ENCODE measurements at regions not wholly inside any gene's neighbourhood (a gene's known extent, or its start where the extent isn't known, plus 50 kb on each side); places are given as distances from the start of the nearest gene placed in this dataset.
"Not testable (repeated sequence)": the region's sequence is repeated elsewhere in the genome, so short reads cannot be mapped to it uniquely, and the experiment has no call there.

DNA sequence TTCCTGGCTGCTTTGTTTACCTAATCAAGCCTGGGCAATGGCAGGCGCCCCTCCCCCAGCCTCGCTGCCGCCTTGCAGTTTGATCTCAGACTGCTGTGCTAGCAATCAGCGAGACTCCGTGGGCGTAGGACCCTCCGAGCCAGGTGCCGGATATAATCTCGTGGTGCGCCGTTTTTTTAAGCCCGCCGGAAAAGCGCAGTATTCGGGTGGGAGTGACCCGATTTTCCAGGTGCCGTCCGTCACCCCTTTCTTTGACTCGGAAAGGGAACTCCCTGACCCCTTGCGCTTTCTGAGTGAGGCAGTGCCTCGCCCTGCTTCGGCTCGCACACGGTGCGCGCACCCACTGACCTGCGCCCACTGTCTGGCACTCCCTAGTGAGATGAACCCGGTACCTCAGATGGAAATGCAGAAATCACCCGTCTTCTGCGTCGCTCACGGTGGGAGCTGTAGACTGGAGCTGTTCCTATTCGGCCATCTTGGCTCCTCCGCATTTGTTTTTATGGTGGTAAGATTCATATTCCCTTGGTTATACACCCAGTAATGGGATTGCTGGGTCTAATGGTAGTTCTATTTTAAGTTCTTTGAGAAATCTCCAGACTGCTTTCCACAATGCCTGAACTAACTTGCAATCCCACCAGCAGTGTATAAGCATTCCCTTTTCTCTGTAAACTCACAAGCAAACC is 652.1 kb upstream of the LRFN5 start:
- H3K4me3 ChIP-seq (ENCODE audit: control insufficient read depth in 1 of 2, extremely low read depth in 1 of 2, low read length in 1 of 2); ATAC-seq (replicated peaks in 1 of 4); H3K4me1 Mint-ChIP-seq; POLR2A ChIA-PET; H3K27ac Mint-ChIP-seq; H3K9me3 ChIP-seq; H3K27me3 ChIP-seq (replicated peaks in 1 of 2; ENCODE audit: control insufficient read depth in 2 of 2, extremely low read depth in 1 of 2, insufficient read depth in 2 of 2, low read length in 1 of 2); DNase-seq; H3K27me3 Mint-ChIP-seq; H3K27ac ChIP-seq (ENCODE audit: low read length); H3K36me3 ChIP-seq (ENCODE audit: control insufficient read depth in 2 of 2, extremely low read depth in 1 of 2, insufficient read depth in 1 of 2, low read length in 1 of 2); CTCF ChIA-PET; H3K4me3 Mint-ChIP-seq; H3K36me3 Mint-ChIP-seq; H3K4me1 ChIP-seq (ENCODE audit: control insufficient read depth in 1 of 2, extremely low read depth in 1 of 2, insufficient read depth in 2 of 2, low read length in 2 of 2): not testable (repeated sequence)
- WGBS (ENCODE audit: insufficient coverage): 83% methylated on average over 6 of the region's 34 CpGs
- H3K9me3 Mint-ChIP-seq: peaks cover 0 to 22% (median 0%) of the 10 kb centered on the region in 3 donors

DNA sequence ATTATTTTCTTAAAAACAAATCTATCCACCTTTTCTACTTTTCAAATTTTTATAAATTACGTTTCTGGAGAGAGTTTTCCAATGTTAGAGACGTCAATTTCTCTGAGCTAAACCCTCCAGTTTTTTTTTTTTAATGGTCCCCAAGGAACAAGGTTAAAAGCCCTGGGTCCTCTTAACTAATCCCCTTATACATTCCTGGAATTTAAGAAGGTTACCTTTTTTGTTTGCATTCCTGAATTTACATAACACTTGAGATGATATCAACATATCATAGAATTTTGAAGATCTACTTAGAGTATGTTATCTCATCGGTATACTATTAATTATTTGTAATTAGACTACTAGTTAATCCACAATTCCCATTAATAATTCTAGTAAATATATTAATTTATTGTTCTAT is 662.2 kb upstream of the LRFN5 start:
- POLR2A ChIA-PET: no interaction called here
- CTCF ChIA-PET: no interaction called here
- H3K4me3 Mint-ChIP-seq: no peak overlapping the region
- no peak overlapping the region for H3K27ac Mint-ChIP-seq
- no CpG with 5 or more reads among the region's 3 CpGs for WGBS (ENCODE audit: insufficient coverage)
- DNase-seq (no peak), ATAC-seq (replicated peaks in 1 of 4) (no peak)
- no peak overlapping the region for H3K4me3 ChIP-seq (ENCODE audit: control insufficient read depth in 1 of 2, extremely low read depth in 1 of 2, low read length in 1 of 2)
- H3K27me3 Mint-ChIP-seq: no peaks in the 10 kb centered on the region
- H3K27ac ChIP-seq (ENCODE audit: low read length): no peak overlapping the region
- peaks cover 2 to 18% (median 4%) of the 10 kb centered on the region in 3 donors for H3K9me3 Mint-ChIP-seq
- no peaks in the 10 kb centered on the region for H3K27me3 ChIP-seq (replicated peaks in 1 of 2; ENCODE audit: control insufficient read depth in 2 of 2, extremely low read depth in 1 of 2, insufficient read depth in 2 of 2, low read length in 1 of 2)
- no peaks in the 10 kb centered on the region for H3K36me3 Mint-ChIP-seq
- no peaks in the 10 kb centered on the region for H3K9me3 ChIP-seq
- H3K36me3 ChIP-seq (ENCODE audit: control insufficient read depth in 2 of 2, extremely low read depth in 1 of 2, insufficient read depth in 1 of 2, low read length in 1 of 2): no peaks in the 10 kb centered on the region
- H3K4me1 Mint-ChIP-seq: no peaks in the 10 kb centered on the region
- no peaks in the 10 kb centered on the region for H3K4me1 ChIP-seq (ENCODE audit: control insufficient read depth in 1 of 2, extremely low read depth in 1 of 2, insufficient read depth in 2 of 2, low read length in 2 of 2)

GRCh38 chr14:40936861-40937260 is 669.8 kb upstream of the LRFN5 start:
- Histone ChIP-seq H3K9me3 (no peaks in the 10 kb centered on the region), H3K27me3 (replicated peaks in 1 of 2; ENCODE audit: control insufficient read depth in 2 of 2, extremely low read depth in 1 of 2, insufficient read depth in 2 of 2, low read length in 1 of 2) (no peaks in the 10 kb centered on the region), H3K4me3 (ENCODE audit: control insufficient read depth in 1 of 2, extremely low read depth in 1 of 2, low read length in 1 of 2) (no peak overlapping the region), H3K36me3 (ENCODE audit: control insufficient read depth in 2 of 2, extremely low read depth in 1 of 2, insufficient read depth in 1 of 2, low read length in 1 of 2) (no peaks in the 10 kb centered on the region), H3K4me1 (ENCODE audit: control insufficient read depth in 1 of 2, extremely low read depth in 1 of 2, insufficient read depth in 2 of 2, low read length in 2 of 2) (no peaks in the 10 kb centered on the region), H3K27ac (ENCODE audit: low read length) (no peak overlapping the region)
- H3K27me3 Mint-ChIP-seq: no peaks in the 10 kb centered on the region
- no peak overlapping the region for H3K27ac Mint-ChIP-seq
- WGBS (ENCODE audit: insufficient coverage): no CpG with 5 or more reads among the region's 1 CpG
- peaks cover 0 to 5% (median 4%) of the 10 kb centered on the region in 3 donors for H3K9me3 Mint-ChIP-seq
- no peak overlapping the region for H3K4me3 Mint-ChIP-seq
- no peaks in the 10 kb centered on the region for H3K36me3 Mint-ChIP-seq
- CTCF ChIA-PET: no interaction called here
- POLR2A ChIA-PET: no interaction called here
- DNase-seq (no peak), ATAC-seq (replicated peaks in 1 of 4) (no peak)
- no peaks in the 10 kb centered on the region for H3K4me1 Mint-ChIP-seq

DNA sequence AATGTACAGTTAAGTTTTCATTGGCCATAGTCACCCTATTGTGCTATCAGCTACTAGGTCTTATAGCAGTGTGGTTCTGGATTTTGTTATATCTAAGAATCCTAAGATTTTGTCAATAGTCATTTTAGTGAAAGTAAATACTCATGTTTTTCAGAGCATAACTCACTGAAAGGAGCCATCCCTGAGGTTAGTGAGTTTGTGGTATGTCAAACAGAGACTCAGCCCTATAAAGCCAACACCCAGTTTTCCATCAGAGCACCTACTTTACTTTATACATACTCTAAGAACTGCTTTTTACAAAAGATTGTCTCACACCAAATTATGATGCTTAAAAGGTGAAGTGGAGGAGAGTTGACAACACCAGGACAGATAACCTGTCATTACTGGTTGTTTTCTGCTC is 686.3 kb upstream of the LRFN5 start:
- Mint-ChIP-seq H3K36me3 (no peaks in the 10 kb centered on the region), H3K9me3 (peaks cover 0 to 3% (median 3%) of the 10 kb centered on the region in 3 donors), H3K27me3 (no peaks in the 10 kb centered on the region), H3K4me1 (no peaks in the 10 kb centered on the region), H3K27ac (no peak overlapping the region), H3K4me3 (no peak overlapping the region)
- Histone ChIP-seq H3K27me3 (replicated peaks in 1 of 2; ENCODE audit: control insufficient read depth in 2 of 2, extremely low read depth in 1 of 2, insufficient read depth in 2 of 2, low read length in 1 of 2) (no peaks in the 10 kb centered on the region), H3K36me3 (ENCODE audit: control insufficient read depth in 2 of 2, extremely low read depth in 1 of 2, insufficient read depth in 1 of 2, low read length in 1 of 2) (no peaks in the 10 kb centered on the region), H3K27ac (ENCODE audit: low read length) (no peak overlapping the region), H3K9me3 (no peaks in the 10 kb centered on the region), H3K4me1 (ENCODE audit: control insufficient read depth in 1 of 2, extremely low read depth in 1 of 2, insufficient read depth in 2 of 2, low read length in 2 of 2) (no peaks in the 10 kb centered on the region), H3K4me3 (ENCODE audit: control insufficient read depth in 1 of 2, extremely low read depth in 1 of 2, low read length in 1 of 2) (no peak overlapping the region)
- CTCF ChIA-PET: no interaction called here
- ATAC-seq (replicated peaks in 1 of 4): no peak
- POLR2A ChIA-PET: interaction anchor here in 1 of 2 donors (0.6 kb wide), 1 partner anchor 644 kb away, joined by 9 read pairs; no protein-coding TSS in a partner anchor
- DNase-seq: no peak

- DNase-seq (no peak), ATAC-seq (replicated peaks in 1 of 4) (no peak)
- H3K9me3 Mint-ChIP-seq: no peaks in the 10 kb centered on the region
- no peaks in the 10 kb centered on the region for H3K4me1 ChIP-seq (ENCODE audit: control insufficient read depth in 1 of 2, extremely low read depth in 1 of 2, insufficient read depth in 2 of 2, low read length in 2 of 2)
- H3K27me3 Mint-ChIP-seq: no peaks in the 10 kb centered on the region
- ChIA-PET CTCF (no interaction called here), POLR2A (no interaction called here)
- H3K4me3 Mint-ChIP-seq: no peak overlapping the region
- H3K36me3 Mint-ChIP-seq: no peaks in the 10 kb centered on the region
- H3K4me3 ChIP-seq (ENCODE audit: control insufficient read depth in 1 of 2, extremely low read depth in 1 of 2, low read length in 1 of 2): no peak overlapping the region
- no CpG with 5 or more reads among the region's 4 CpGs for WGBS (ENCODE audit: insufficient coverage)
- no peaks in the 10 kb centered on the region for H3K4me1 Mint-ChIP-seq
- no peak overlapping the region for H3K27ac ChIP-seq (ENCODE audit: low read length)
- H3K27me3 ChIP-seq (replicated peaks in 1 of 2; ENCODE audit: control insufficient read depth in 2 of 2, extremely low read depth in 1 of 2, insufficient read depth in 2 of 2, low read length in 1 of 2): no peaks in the 10 kb centered on the region
- no peak overlapping the region for H3K27ac Mint-ChIP-seq
- H3K36me3 ChIP-seq (ENCODE audit: control insufficient read depth in 2 of 2, extremely low read depth in 1 of 2, insufficient read depth in 1 of 2, low read length in 1 of 2): no peaks in the 10 kb centered on the region
- peaks cover 3% of the 10 kb centered on the region for H3K9me3 ChIP-seq
Measured at GRCh38 chr14:40911141-40911540, 695.5 kb upstream of the LRFN5 start.

DNA sequence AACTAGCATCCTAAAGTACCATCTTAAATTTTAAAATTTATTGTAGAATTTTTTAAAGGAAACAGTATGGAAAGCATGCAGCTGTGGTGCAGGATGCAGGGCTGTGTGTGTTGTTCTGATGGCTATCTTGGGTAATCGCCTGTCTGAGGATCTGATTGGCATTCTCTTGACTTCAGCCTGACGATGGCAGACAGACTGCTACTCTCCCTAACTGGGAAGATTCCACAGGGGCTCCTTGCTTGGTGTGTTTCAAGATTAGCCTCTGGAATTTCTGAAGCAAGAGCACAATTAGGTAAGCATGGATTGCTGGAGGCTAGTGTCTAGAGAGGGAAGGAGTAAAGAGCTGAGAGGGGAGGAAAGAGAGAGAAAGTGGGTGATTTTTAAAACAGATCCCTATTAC is 696.8 kb upstream of the LRFN5 start:
- H3K4me1 Mint-ChIP-seq: no peaks in the 10 kb centered on the region
- no peaks in the 10 kb centered on the region for H3K9me3 Mint-ChIP-seq
- H3K36me3 ChIP-seq (ENCODE audit: control insufficient read depth in 2 of 2, extremely low read depth in 1 of 2, insufficient read depth in 1 of 2, low read length in 1 of 2): no peaks in the 10 kb centered on the region
- H3K9me3 ChIP-seq: peaks cover 3% of the 10 kb centered on the region
- H3K27ac Mint-ChIP-seq: no peak overlapping the region
- H3K27me3 Mint-ChIP-seq: no peaks in the 10 kb centered on the region
- H3K4me1 ChIP-seq (ENCODE audit: control insufficient read depth in 1 of 2, extremely low read depth in 1 of 2, insufficient read depth in 2 of 2, low read length in 2 of 2): no peaks in the 10 kb centered on the region
- no peaks in the 10 kb centered on the region for H3K36me3 Mint-ChIP-seq
- no peak overlapping the region for H3K4me3 Mint-ChIP-seq
- WGBS (ENCODE audit: insufficient coverage): 7% methylated on average over 2 of the region's 2 CpGs
- DNase-seq (no peak), ATAC-seq (replicated peaks in 1 of 4) (no peak)
- no peak overlapping the region for H3K4me3 ChIP-seq (ENCODE audit: control insufficient read depth in 1 of 2, extremely low read depth in 1 of 2, low read length in 1 of 2)
- ChIA-PET POLR2A (no interaction called here), CTCF (no interaction called here)
- H3K27me3 ChIP-seq (replicated peaks in 1 of 2; ENCODE audit: control insufficient read depth in 2 of 2, extremely low read depth in 1 of 2, insufficient read depth in 2 of 2, low read length in 1 of 2): no peaks in the 10 kb centered on the region
- H3K27ac ChIP-seq (ENCODE audit: low read length): no peak overlapping the region

- no peaks in the 10 kb centered on the region for H3K36me3 Mint-ChIP-seq
- H3K27me3 ChIP-seq (replicated peaks in 1 of 2; ENCODE audit: control insufficient read depth in 2 of 2, extremely low read depth in 1 of 2, insufficient read depth in 2 of 2, low read length in 1 of 2): no peaks in the 10 kb centered on the region
- H3K4me3 Mint-ChIP-seq: no peak overlapping the region
- no peak overlapping the region for H3K4me3 ChIP-seq (ENCODE audit: control insufficient read depth in 1 of 2, extremely low read depth in 1 of 2, low read length in 1 of 2)
- CTCF ChIA-PET: no interaction called here
- no peak for ATAC-seq (replicated peaks in 1 of 4)
- H3K36me3 ChIP-seq (ENCODE audit: control insufficient read depth in 2 of 2, extremely low read depth in 1 of 2, insufficient read depth in 1 of 2, low read length in 1 of 2): no peaks in the 10 kb centered on the region
- no peak overlapping the region for H3K27ac ChIP-seq (ENCODE audit: low read length)
- H3K27me3 Mint-ChIP-seq: no peaks in the 10 kb centered on the region
- no peak overlapping the region for H3K27ac Mint-ChIP-seq
- no peaks in the 10 kb centered on the region for H3K4me1 Mint-ChIP-seq
- POLR2A ChIA-PET: no interaction called here
- peaks cover 3 to 5% (median 4%) of the 10 kb centered on the region in 3 donors for H3K9me3 Mint-ChIP-seq
- no peaks in the 10 kb centered on the region for H3K9me3 ChIP-seq
- DNase-seq: no peak
- no peaks in the 10 kb centered on the region for H3K4me1 ChIP-seq (ENCODE audit: control insufficient read depth in 1 of 2, extremely low read depth in 1 of 2, insufficient read depth in 2 of 2, low read length in 2 of 2)
Measured at GRCh38 chr14:40903709-40904108, 703.0 kb upstream of the LRFN5 start.
